SK-N-SH treated with all-trans-retinoic acid at 6 μM for 48 hours (cell line): ENCODE measurements at regions not wholly inside any gene's neighbourhood (a gene's known extent, or its start where the extent isn't known, plus 50 kb on each side); places are given as distances from the start of the nearest gene placed in this dataset.

Source experiments
- ARNTL ChIP-seq: fragments of 450-650 bp; formaldehyde crosslinking; IDR thresholded peaks from 2 replicates; pipeline ENCODE4 v1.5.0; 2020; ENCODE audit warnings: low read depth, mild to moderate bottlenecking, moderate library complexity, borderline replicate concordance
- ESRRG ChIP-seq: fragments of 250-450 bp; sonication (Bioruptor Pico); IDR thresholded peaks from 2 replicates; pipeline ENCODE4 v1.6.1; 2021; ENCODE audit warnings: mild to moderate bottlenecking
- ISL1 ChIP-seq: fragments of 250-450 bp; sonication (Bioruptor Pico); IDR thresholded peaks from 2 replicates; pipeline ENCODE4 v2.1.2; 2022; ENCODE audit warnings: mild to moderate bottlenecking, moderate library complexity
- RARB ChIP-seq: fragments of 250-450 bp; sonication (Bioruptor Pico); IDR thresholded peaks from 2 replicates; pipeline ENCODE4 v1.8.0; 2021; ENCODE audit warnings: mild to moderate bottlenecking, moderate library complexity
- SNAI2 ChIP-seq: fragments of 250-450 bp; sonication (Bioruptor Pico); IDR thresholded peaks from 2 replicates; pipeline ENCODE4 v1.5.0; 2020; ENCODE audit warnings: mild to moderate bottlenecking, moderate library complexity
- TCF4 ChIP-seq: fragments of 250-450 bp; sonication (Bioruptor Pico); IDR thresholded peaks from 2 replicates; pipeline ENCODE4 v1.8.0; 2021; ENCODE audit warnings: mild to moderate bottlenecking, moderate library complexity, borderline replicate concordance
- ZFP3 ChIP-seq: fragments of 250-450 bp; sonication (Bioruptor Pico); IDR thresholded peaks from 2 replicates; pipeline ENCODE4 v1.5.0; 2020; ENCODE audit warnings: mild to moderate bottlenecking, moderate library complexity
- ZNF8 ChIP-seq: fragments of 450-650 bp; formaldehyde crosslinking; IDR thresholded peaks from 2 replicates; pipeline ENCODE4 v1.5.0; 2020; ENCODE audit warnings: mild to moderate bottlenecking, moderate library complexity
- TF ChIP-seq, protein P1 (sequence below): fragments of 250-450 bp; sonication (Bioruptor Pico); IDR thresholded peaks from 2 replicates; pipeline ENCODE4 v1.8.0; 2020; ENCODE audit warnings: mild to moderate bottlenecking, moderate library complexity, borderline replicate concordance

DNA sequence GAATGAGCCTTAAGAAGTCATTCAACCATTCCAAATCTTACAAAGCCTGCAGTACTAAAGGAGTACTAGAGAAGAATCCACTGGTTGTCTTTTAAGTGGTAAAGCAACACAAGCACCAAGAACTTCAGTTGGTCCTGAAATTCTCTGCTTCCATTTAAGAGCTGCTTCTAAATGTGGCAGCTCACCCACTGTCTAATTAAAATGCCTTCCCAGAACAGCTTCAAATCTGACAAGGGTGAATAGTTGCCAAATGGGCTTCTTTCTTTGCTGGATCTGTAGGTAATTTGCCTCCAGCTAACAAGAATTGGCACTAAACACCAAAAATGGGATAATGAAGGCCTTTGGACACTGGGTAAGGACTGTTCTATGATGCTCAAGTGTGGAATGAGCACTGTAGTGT is 72.2 kb upstream of the NAP1L1 start:
- no peak for TF ChIP-seq TCF4
- TF ChIP-seq ESRRG = no peak
- TF ChIP-seq ZFP3 = no peak
- no peak for TF ChIP-seq ISL1
- no peak for TF ChIP-seq RARB (CRISPR knock-in tag)
- TF ChIP-seq SNAI2 = no peak
- no peak for TF ChIP-seq ZNF8 (CRISPR knock-in tag)
- no peak for TF ChIP-seq ARNTL (CRISPR knock-in tag)
- TF ChIP-seq, protein P1, sequence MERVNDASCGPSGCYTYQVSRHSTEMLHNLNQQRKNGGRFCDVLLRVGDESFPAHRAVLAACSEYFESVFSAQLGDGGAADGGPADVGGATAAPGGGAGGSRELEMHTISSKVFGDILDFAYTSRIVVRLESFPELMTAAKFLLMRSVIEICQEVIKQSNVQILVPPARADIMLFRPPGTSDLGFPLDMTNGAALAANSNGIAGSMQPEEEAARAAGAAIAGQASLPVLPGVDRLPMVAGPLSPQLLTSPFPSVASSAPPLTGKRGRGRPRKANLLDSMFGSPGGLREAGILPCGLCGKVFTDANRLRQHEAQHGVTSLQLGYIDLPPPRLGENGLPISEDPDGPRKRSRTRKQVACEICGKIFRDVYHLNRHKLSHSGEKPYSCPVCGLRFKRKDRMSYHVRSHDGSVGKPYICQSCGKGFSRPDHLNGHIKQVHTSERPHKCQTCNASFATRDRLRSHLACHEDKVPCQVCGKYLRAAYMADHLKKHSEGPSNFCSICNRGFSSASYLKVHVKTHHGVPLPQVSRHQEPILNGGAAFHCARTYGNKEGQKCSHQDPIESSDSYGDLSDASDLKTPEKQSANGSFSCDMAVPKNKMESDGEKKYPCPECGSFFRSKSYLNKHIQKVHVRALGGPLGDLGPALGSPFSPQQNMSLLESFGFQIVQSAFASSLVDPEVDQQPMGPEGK (CRISPR knock-in tag) = no peak
